ENCODE measurements at regions not wholly inside any gene's neighbourhood (a gene's known extent, or its start where the extent isn't known, plus 50 kb on each side); places are given as distances from the start of the nearest gene placed in this dataset.

DNA sequence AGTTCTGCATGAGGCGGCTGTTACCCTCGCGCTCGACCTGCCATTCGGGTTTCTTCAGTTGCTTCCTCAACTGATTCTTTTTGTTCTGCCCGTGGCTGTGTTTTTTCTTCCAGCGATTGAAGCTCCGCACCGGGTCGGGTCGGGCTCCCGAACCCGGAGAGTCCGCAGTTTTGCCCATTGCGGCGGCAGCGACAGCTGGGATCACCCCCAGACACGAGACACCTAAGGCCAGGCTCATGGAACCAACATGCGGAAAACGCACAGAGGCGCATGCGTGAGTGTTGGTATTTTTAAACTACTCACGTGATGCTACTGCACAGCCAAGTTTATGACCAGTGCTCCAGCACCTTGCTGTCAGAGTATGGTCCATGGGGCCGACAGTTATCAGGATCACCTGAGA lies 100.0 kb downstream of the SPATA31D1 start:
- TF ChIP-seq, protein P1, sequence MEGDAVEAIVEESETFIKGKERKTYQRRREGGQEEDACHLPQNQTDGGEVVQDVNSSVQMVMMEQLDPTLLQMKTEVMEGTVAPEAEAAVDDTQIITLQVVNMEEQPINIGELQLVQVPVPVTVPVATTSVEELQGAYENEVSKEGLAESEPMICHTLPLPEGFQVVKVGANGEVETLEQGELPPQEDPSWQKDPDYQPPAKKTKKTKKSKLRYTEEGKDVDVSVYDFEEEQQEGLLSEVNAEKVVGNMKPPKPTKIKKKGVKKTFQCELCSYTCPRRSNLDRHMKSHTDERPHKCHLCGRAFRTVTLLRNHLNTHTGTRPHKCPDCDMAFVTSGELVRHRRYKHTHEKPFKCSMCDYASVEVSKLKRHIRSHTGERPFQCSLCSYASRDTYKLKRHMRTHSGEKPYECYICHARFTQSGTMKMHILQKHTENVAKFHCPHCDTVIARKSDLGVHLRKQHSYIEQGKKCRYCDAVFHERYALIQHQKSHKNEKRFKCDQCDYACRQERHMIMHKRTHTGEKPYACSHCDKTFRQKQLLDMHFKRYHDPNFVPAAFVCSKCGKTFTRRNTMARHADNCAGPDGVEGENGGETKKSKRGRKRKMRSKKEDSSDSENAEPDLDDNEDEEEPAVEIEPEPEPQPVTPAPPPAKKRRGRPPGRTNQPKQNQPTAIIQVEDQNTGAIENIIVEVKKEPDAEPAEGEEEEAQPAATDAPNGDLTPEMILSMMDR (conservative IDR thresholded peaks at IDR 0.05; ENCODE audit: low read depth, low read length): no peak
- TF ChIP-seq EZH2phosphoT487 (IDR thresholded peaks at IDR 0.05; ENCODE audit: borderline replicate concordance, low read length) (no peak), EZH2 (IDR thresholded peaks at IDR 0.05; ENCODE audit: low read length, unreplicated experiment) (no peak)

Measured in PC-3 (cell line).